Liver (tissue), 3 donors: ENCODE measurements at regions not wholly inside any gene's neighbourhood (a gene's known extent, or its start where the extent isn't known, plus 50 kb on each side); places are given as distances from the start of the nearest gene placed in this dataset.

Experiments used
- EGR1 ChIP-seq, 2 donors: IDR thresholded peaks; 2 replicates each; pipeline ENCODE4 v1.6.1; 2016 to 2018; ENCODE audit warnings: antibody characterized with exemption in 2 of 2, low read depth in 2 of 2
- FOXA1 ChIP-seq: IDR thresholded peaks from 2 replicates; pipeline ENCODE4 v1.6.1; 2016; ENCODE audit warnings: antibody characterized with exemption
- GABPA ChIP-seq, 2 donors: IDR thresholded peaks in 1 of 2; conservative IDR thresholded peaks in 1 of 2; 2 replicates each; pipeline ENCODE4 v1.6.1; 2016; ENCODE audit warnings: antibody characterized with exemption in 2 of 2, mild to moderate bottlenecking in 1 of 2, moderate library complexity in 1 of 2
- HNF4A ChIP-seq, 2 donors: conservative IDR thresholded peaks; 2 replicates each; pipeline ENCODE4 v1.6.1; 2016; ENCODE audit warnings: antibody characterized with exemption in 2 of 2, mild to moderate bottlenecking in 2 of 2
- JUND ChIP-seq, 2 donors: IDR thresholded peaks; 2 replicates each; pipeline ENCODE4 v1.6.1; 2016; ENCODE audit warnings: antibody characterized with exemption in 2 of 2
- RAD21 ChIP-seq, 2 donors: IDR thresholded peaks; 2 replicates each; pipeline ENCODE4 v1.6.1; 2016; ENCODE audit warnings: antibody characterized with exemption in 2 of 2, mild to moderate bottlenecking in 2 of 2
- SP1 ChIP-seq: IDR thresholded peaks from 2 replicates; pipeline ENCODE4 v1.6.1; 2018; ENCODE audit warnings: antibody characterized with exemption, mild to moderate bottlenecking
- TAF1 ChIP-seq: conservative IDR thresholded peaks from 2 replicates; pipeline ENCODE4 v1.6.1; 2016; ENCODE audit warnings: antibody characterized with exemption, mild to moderate bottlenecking
- YY1 ChIP-seq: IDR thresholded peaks from 2 replicates; pipeline ENCODE4 v1.6.1; 2016; ENCODE audit warnings: antibody characterized with exemption, mild to moderate bottlenecking
- TF ChIP-seq, protein P1 (sequence below): IDR thresholded peaks from 2 replicates; pipeline ENCODE4 v1.6.1; 2016; ENCODE audit warnings: antibody characterized with exemption, mild to moderate bottlenecking
- TF ChIP-seq, protein P2 (sequence below): fragments of 150-350 bp; IDR thresholded peaks from 2 replicates; pipeline ENCODE4 v1.5.1; 2017; ENCODE audit warnings: improper control_type of control experiment, low read depth, low read length; ENCODE audit not compliant: missing input control
- TF ChIP-seq, protein P3 (sequence below): IDR thresholded peaks from 2 replicates; pipeline ENCODE4 v1.6.1; 2016; ENCODE audit warnings: antibody characterized with exemption
- TF ChIP-seq, protein P4 (sequence below): IDR thresholded peaks from 2 replicates; pipeline ENCODE4 v1.6.1; 2016; ENCODE audit warnings: antibody characterized with exemption
- TF ChIP-seq, protein P5 (sequence below): IDR thresholded peaks from 2 replicates; pipeline ENCODE4 v1.6.1; 2016; ENCODE audit warnings: antibody characterized with exemption
- donor health status: healthy.
- donor health status: healthy.

DNA sequence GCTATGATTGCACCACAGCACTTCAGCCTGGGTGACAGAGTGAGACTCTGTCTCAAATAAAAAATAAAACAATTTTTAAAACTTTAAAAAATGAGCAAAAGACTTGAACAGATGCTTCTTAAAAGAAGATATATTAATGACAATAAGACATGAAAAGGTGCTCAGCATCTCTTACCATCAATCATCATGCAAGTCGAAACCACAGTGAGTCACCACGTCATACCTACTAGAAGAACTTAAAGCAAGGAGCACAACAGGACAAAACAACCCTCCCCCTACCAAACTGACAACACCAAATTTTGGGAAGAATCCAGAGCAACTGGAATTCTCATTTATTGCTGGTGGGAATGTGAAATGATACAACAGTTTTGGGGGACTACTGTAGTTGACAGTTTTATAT, 251.6 kb downstream of the BCL2 start:
- TF ChIP-seq, protein P1, sequence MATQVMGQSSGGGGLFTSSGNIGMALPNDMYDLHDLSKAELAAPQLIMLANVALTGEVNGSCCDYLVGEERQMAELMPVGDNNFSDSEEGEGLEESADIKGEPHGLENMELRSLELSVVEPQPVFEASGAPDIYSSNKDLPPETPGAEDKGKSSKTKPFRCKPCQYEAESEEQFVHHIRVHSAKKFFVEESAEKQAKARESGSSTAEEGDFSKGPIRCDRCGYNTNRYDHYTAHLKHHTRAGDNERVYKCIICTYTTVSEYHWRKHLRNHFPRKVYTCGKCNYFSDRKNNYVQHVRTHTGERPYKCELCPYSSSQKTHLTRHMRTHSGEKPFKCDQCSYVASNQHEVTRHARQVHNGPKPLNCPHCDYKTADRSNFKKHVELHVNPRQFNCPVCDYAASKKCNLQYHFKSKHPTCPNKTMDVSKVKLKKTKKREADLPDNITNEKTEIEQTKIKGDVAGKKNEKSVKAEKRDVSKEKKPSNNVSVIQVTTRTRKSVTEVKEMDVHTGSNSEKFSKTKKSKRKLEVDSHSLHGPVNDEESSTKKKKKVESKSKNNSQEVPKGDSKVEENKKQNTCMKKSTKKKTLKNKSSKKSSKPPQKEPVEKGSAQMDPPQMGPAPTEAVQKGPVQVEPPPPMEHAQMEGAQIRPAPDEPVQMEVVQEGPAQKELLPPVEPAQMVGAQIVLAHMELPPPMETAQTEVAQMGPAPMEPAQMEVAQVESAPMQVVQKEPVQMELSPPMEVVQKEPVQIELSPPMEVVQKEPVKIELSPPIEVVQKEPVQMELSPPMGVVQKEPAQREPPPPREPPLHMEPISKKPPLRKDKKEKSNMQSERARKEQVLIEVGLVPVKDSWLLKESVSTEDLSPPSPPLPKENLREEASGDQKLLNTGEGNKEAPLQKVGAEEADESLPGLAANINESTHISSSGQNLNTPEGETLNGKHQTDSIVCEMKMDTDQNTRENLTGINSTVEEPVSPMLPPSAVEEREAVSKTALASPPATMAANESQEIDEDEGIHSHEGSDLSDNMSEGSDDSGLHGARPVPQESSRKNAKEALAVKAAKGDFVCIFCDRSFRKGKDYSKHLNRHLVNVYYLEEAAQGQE: no peak
- TF ChIP-seq, protein P2, sequence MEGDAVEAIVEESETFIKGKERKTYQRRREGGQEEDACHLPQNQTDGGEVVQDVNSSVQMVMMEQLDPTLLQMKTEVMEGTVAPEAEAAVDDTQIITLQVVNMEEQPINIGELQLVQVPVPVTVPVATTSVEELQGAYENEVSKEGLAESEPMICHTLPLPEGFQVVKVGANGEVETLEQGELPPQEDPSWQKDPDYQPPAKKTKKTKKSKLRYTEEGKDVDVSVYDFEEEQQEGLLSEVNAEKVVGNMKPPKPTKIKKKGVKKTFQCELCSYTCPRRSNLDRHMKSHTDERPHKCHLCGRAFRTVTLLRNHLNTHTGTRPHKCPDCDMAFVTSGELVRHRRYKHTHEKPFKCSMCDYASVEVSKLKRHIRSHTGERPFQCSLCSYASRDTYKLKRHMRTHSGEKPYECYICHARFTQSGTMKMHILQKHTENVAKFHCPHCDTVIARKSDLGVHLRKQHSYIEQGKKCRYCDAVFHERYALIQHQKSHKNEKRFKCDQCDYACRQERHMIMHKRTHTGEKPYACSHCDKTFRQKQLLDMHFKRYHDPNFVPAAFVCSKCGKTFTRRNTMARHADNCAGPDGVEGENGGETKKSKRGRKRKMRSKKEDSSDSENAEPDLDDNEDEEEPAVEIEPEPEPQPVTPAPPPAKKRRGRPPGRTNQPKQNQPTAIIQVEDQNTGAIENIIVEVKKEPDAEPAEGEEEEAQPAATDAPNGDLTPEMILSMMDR: no peak
- no peak for TF ChIP-seq RAD21 (IDR thresholded peaks at IDR 0.05)
- TF ChIP-seq YY1: no peak
- TF ChIP-seq, protein P3, sequence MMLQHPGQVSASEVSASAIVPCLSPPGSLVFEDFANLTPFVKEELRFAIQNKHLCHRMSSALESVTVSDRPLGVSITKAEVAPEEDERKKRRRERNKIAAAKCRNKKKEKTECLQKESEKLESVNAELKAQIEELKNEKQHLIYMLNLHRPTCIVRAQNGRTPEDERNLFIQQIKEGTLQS: no peak
- TF ChIP-seq, protein P4, sequence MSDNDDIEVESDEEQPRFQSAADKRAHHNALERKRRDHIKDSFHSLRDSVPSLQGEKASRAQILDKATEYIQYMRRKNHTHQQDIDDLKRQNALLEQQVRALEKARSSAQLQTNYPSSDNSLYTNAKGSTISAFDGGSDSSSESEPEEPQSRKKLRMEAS: no peak
- TF ChIP-seq TAF1: no peak
- no peak for TF ChIP-seq GABPA (IDR thresholded peaks at IDR 0.05 in 1 of 2, conservative IDR thresholded peaks at IDR 0.05 in 1 of 2)
- TF ChIP-seq JUND (IDR thresholded peaks at IDR 0.05): no peak
- TF ChIP-seq EGR1 (IDR thresholded peaks at IDR 0.05; ENCODE audit: low read depth in 2 of 2): no peak
- TF ChIP-seq, protein P5, sequence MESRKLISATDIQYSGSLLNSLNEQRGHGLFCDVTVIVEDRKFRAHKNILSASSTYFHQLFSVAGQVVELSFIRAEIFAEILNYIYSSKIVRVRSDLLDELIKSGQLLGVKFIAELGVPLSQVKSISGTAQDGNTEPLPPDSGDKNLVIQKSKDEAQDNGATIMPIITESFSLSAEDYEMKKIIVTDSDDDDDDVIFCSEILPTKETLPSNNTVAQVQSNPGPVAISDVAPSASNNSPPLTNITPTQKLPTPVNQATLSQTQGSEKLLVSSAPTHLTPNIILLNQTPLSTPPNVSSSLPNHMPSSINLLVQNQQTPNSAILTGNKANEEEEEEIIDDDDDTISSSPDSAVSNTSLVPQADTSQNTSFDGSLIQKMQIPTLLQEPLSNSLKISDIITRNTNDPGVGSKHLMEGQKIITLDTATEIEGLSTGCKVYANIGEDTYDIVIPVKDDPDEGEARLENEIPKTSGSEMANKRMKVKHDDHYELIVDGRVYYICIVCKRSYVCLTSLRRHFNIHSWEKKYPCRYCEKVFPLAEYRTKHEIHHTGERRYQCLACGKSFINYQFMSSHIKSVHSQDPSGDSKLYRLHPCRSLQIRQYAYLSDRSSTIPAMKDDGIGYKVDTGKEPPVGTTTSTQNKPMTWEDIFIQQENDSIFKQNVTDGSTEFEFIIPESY: no peak
- TF ChIP-seq FOXA1: no peak
- TF ChIP-seq HNF4A (conservative IDR thresholded peaks at IDR 0.05): no peak
- no peak for TF ChIP-seq SP1
